Duodenal mucosa (tissue), 2 donors: ENCODE measurements at regions not wholly inside any gene's neighbourhood (a gene's known extent, or its start where the extent isn't known, plus 50 kb on each side); places are given as distances from the start of the nearest gene placed in this dataset.

Experiments used
- H3K27ac ChIP-seq: one replicate; pipeline ENCODE4 v1.7.0; 2013; ENCODE audit warnings: low read depth, low read length
- H3K27me3 ChIP-seq, 2 donors: one replicate each; pipeline ENCODE4 v1.7.0; 2013; ENCODE audit warnings: low read length in 2 of 2, control low read depth in 1 of 2; ENCODE audit not compliant: insufficient read depth in 2 of 2, control insufficient read depth in 1 of 2
- H3K36me3 ChIP-seq, 2 donors: one replicate each; pipeline ENCODE4 v1.7.0; 2013; ENCODE audit warnings: low read length in 2 of 2, control low read depth in 1 of 2; ENCODE audit not compliant: insufficient read depth in 2 of 2, control insufficient read depth in 1 of 2
- H3K4me1 ChIP-seq, 2 donors: one replicate each; pipeline ENCODE4 v1.7.0; 2013; ENCODE audit warnings: low read length in 2 of 2, control low read depth in 1 of 2; ENCODE audit not compliant: insufficient read depth in 2 of 2, control insufficient read depth in 1 of 2
- H3K4me3 ChIP-seq, 2 donors: one replicate each; pipeline ENCODE4 v1.7.0; 2013; ENCODE audit warnings: low read length in 2 of 2, low read depth in 1 of 2
- H3K9ac ChIP-seq, 2 donors: one replicate each; pipeline ENCODE4 v1.7.0; 2013; ENCODE audit warnings: low read length in 2 of 2, low read depth in 1 of 2
- H3K9me3 ChIP-seq, 2 donors: one replicate each; pipeline ENCODE4 v1.7.0; 2013; ENCODE audit warnings: low read length in 2 of 2, control low read depth in 1 of 2; ENCODE audit not compliant: control insufficient read depth in 1 of 2

- no peaks in the 10 kb centered on the region for H3K9me3 ChIP-seq
- no peak overlapping the region for H3K4me3 ChIP-seq
- no peaks in the 10 kb centered on the region for H3K27me3 ChIP-seq
- no peak overlapping the region for H3K27ac ChIP-seq
- H3K9ac ChIP-seq: no peak overlapping the region
- H3K4me1 ChIP-seq: no peaks in the 10 kb centered on the region
- H3K36me3 ChIP-seq: no peaks in the 10 kb centered on the region
Observed at GRCh38 chr14:98844456-98844855, 427.5 kb downstream of the BCL11B start.

GRCh38 chr14:98847521-98848468 is 424.2 kb downstream of the BCL11B start:
- H3K4me1 ChIP-seq: no peaks in the 10 kb centered on the region
- H3K9ac ChIP-seq: no peak overlapping the region
- H3K27me3 ChIP-seq: no peaks in the 10 kb centered on the region
- no peak overlapping the region for H3K27ac ChIP-seq
- H3K36me3 ChIP-seq: no peaks in the 10 kb centered on the region
- H3K4me3 ChIP-seq: no peak overlapping the region
- H3K9me3 ChIP-seq: no peaks in the 10 kb centered on the region

GRCh38 chr14:98853063-98853729 is 418.8 kb downstream of the BCL11B start:
- H3K27ac ChIP-seq: no peak overlapping the region

DNA sequence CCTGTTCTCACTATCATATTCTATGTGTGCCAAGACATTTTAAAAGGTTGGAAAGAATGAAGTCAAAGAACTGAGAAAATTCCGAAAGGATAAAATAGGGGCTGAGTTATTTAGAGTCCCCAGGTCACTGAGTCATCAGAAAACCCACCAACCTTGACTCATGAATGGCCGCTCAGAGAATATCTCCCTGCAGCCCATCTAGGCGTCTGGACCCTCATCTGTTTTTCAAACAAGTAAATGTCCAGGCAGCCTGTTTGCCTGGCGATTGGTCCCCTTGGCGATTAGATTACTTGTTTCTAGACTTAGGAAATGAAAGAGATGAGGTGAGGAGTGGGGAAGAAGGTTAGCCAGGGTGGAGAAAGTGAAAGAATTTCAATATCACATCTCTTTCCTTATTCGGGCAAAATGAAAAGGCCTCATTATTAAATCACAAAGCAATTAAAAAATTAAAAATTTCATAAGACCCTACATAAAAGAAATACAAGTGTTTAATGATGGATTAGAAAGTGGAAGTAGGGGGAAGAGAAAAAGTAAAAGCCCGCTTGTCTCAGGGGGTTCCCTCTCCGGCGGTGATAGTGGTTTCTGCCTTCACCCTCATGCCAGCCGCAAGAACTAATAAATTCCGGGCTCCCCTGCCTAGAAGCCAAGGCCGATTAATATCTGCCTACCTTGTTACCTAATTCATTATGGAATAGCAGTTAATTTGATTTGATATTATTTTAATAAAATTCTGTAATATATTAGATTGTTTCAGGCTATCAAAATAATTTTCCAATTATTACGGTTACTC is 415.9 kb downstream of the BCL11B start:
- Histone ChIP-seq H3K9ac (no peak overlapping the region), H3K9me3 (no peaks in the 10 kb centered on the region), H3K27ac (no peak overlapping the region), H3K27me3 (no peaks in the 10 kb centered on the region), H3K4me3 (no peak overlapping the region), H3K4me1 (no peaks in the 10 kb centered on the region), H3K36me3 (no peaks in the 10 kb centered on the region)

More at GRCh38 chr14:98853063-98853729, 418.8 kb downstream of the BCL11B start:
- Histone ChIP-seq H3K4me3 (no peak overlapping the region), H3K36me3 (no peaks in the 10 kb centered on the region), H3K27me3 (no peaks in the 10 kb centered on the region), H3K4me1 (no peaks in the 10 kb centered on the region), H3K9ac (no peak overlapping the region), H3K9me3 (no peaks in the 10 kb centered on the region)

GRCh38 chr14:98858158-98858557 is 413.8 kb downstream of the BCL11B start:
- no peaks in the 10 kb centered on the region for H3K4me1 ChIP-seq
- no peak overlapping the region for H3K9ac ChIP-seq
- no peaks in the 10 kb centered on the region for H3K36me3 ChIP-seq
- H3K9me3 ChIP-seq: no peaks in the 10 kb centered on the region
- H3K27ac ChIP-seq: no peak overlapping the region
- H3K4me3 ChIP-seq: no peak overlapping the region
- H3K27me3 ChIP-seq: no peaks in the 10 kb centered on the region

GRCh38 chr14:98858561-98858960 is 413.4 kb downstream of the BCL11B start:
- no peak overlapping the region for H3K9ac ChIP-seq
- H3K27ac ChIP-seq: no peak overlapping the region
- no peaks in the 10 kb centered on the region for H3K36me3 ChIP-seq
- no peak overlapping the region for H3K4me3 ChIP-seq
- no peaks in the 10 kb centered on the region for H3K9me3 ChIP-seq
- H3K4me1 ChIP-seq: no peaks in the 10 kb centered on the region
- H3K27me3 ChIP-seq: no peaks in the 10 kb centered on the region

DNA sequence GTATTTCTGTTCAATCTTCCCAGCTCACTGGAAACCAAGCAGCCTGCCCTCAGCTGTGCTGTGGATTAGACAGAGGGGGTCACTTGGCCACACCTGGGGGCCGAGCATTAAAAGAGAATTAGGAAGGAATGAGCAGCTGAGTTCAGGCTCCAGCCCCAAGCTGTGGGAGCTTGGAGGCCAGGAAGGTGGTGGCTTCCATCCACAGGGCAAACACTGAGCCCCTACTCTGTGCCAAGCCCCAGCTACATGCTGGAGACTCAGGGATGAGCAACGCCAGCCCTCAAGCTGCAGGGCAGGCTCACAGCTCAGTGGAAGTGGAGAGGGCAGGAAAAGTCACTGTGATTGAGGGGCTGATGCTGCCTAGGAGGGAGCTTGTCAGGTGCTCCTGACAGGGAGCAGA is 412.7 kb downstream of the BCL11B start:
- Histone ChIP-seq H3K9me3 (no peaks in the 10 kb centered on the region), H3K4me1 (no peaks in the 10 kb centered on the region), H3K27ac (no peak overlapping the region), H3K9ac (no peak overlapping the region), H3K27me3 (no peaks in the 10 kb centered on the region), H3K4me3 (no peak overlapping the region), H3K36me3 (no peaks in the 10 kb centered on the region)

- Histone ChIP-seq H3K36me3 (no peaks in the 10 kb centered on the region), H3K4me1 (no peaks in the 10 kb centered on the region), H3K27ac (no peak overlapping the region), H3K9me3 (no peaks in the 10 kb centered on the region), H3K4me3 (no peak overlapping the region), H3K27me3 (no peaks in the 10 kb centered on the region), H3K9ac (no peak overlapping the region)
Observed at GRCh38 chr14:98864211-98864610, 407.8 kb downstream of the BCL11B start.

DNA sequence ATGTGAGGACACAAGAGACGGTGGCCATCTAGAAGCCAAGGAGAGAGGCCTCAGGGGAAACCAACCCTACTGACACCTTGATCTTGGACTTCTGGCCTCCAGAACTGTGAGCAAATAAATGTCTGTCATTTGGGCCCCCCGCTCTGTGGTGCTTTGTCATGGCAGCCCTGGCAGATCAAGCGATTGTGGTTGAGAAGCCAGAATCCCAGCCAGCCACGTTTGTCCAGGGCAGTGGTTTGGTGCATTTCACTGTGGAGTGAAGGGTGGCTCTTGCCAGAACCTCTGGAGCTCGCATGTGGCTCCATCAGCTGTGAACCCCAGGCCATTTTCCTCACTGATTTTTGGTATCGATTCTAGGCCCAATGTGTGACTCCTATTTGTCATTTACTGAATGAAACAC is 404.9 kb downstream of the BCL11B start:
- Histone ChIP-seq H3K9ac (no peak overlapping the region), H3K27me3 (no peaks in the 10 kb centered on the region), H3K9me3 (no peaks in the 10 kb centered on the region), H3K27ac (no peak overlapping the region), H3K36me3 (no peaks in the 10 kb centered on the region), H3K4me1 (no peaks in the 10 kb centered on the region), H3K4me3 (no peak overlapping the region)

- Histone ChIP-seq H3K36me3 (no peaks in the 10 kb centered on the region), H3K27ac (no peak overlapping the region), H3K4me1 (no peaks in the 10 kb centered on the region), H3K27me3 (no peaks in the 10 kb centered on the region), H3K4me3 (no peak overlapping the region), H3K9me3 (no peaks in the 10 kb centered on the region), H3K9ac (no peak overlapping the region)
Observed at GRCh38 chr14:98867726-98868125, 404.3 kb downstream of the BCL11B start.
